ENCODE measurements at regions not wholly inside any gene's neighbourhood (a gene's known extent, or its start where the extent isn't known, plus 50 kb on each side); places are given as distances from the start of the nearest gene placed in this dataset.

DNA sequence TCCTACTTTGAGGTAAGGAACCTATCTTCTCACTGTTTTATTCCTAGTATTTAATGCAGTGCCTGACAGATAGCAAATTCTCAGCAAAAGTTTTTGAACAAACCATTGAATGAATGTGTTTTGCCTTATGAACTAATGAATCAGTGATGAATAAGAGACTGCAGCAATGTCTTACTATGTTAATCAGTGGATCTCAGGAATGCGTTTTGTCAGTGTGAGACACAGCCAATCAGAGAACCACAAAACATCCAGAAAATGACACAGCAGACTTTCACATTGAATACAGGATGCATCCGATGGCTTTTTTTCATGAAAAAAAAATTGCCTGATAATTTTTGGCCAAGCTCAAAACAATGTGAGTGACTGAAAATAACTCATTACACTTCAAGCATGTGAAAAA, 270.5 kb downstream of the BMP2 start:
- no peak for DNase-seq
- TF ChIP-seq, protein P1, sequence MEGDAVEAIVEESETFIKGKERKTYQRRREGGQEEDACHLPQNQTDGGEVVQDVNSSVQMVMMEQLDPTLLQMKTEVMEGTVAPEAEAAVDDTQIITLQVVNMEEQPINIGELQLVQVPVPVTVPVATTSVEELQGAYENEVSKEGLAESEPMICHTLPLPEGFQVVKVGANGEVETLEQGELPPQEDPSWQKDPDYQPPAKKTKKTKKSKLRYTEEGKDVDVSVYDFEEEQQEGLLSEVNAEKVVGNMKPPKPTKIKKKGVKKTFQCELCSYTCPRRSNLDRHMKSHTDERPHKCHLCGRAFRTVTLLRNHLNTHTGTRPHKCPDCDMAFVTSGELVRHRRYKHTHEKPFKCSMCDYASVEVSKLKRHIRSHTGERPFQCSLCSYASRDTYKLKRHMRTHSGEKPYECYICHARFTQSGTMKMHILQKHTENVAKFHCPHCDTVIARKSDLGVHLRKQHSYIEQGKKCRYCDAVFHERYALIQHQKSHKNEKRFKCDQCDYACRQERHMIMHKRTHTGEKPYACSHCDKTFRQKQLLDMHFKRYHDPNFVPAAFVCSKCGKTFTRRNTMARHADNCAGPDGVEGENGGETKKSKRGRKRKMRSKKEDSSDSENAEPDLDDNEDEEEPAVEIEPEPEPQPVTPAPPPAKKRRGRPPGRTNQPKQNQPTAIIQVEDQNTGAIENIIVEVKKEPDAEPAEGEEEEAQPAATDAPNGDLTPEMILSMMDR (IDR thresholded peaks at IDR 0.05; ENCODE audit: borderline replicate concordance, extremely low read depth, insufficient read depth): no peak
- H3K27ac ChIP-seq (ENCODE audit: low read depth in 2 of 2, low read length in 2 of 2): no peak overlapping the region
- H3K9ac ChIP-seq (ENCODE audit: low read length in 3 of 3): no peak overlapping the region
- H3K4me1 ChIP-seq (ENCODE audit: control insufficient read depth in 2 of 3, insufficient read depth in 2 of 3, low read depth in 1 of 3, low read length in 3 of 3): no peaks in the 10 kb centered on the region
- no peak overlapping the region for H3K4me3 ChIP-seq (ENCODE audit: low read length in 3 of 3)
- H3K36me3 ChIP-seq (ENCODE audit: control insufficient read depth in 2 of 3, insufficient read depth in 3 of 3, low read length in 3 of 3): no peaks in the 10 kb centered on the region
- intact Hi-C loops (cut with DNase I): no loop called here
- no peaks in the 10 kb centered on the region for H3K27me3 ChIP-seq (ENCODE audit: control insufficient read depth, insufficient read depth, low read length)
- no peak for FAIRE-seq
- H3K9me3 ChIP-seq (ENCODE audit: control insufficient read depth in 2 of 3, insufficient read depth in 1 of 3, low read length in 3 of 3): no peaks in the 10 kb centered on the region

- TF ChIP-seq, protein P1 (IDR thresholded peaks at IDR 0.05; ENCODE audit: borderline replicate concordance, extremely low read depth, insufficient read depth): no peak
- Histone ChIP-seq H3K9me3 (ENCODE audit: control insufficient read depth in 2 of 3, insufficient read depth in 1 of 3, low read length in 3 of 3) (no peaks in the 10 kb centered on the region), H3K27ac (ENCODE audit: low read depth in 2 of 2, low read length in 2 of 2) (no peak overlapping the region), H3K27me3 (ENCODE audit: control insufficient read depth, insufficient read depth, low read length) (no peaks in the 10 kb centered on the region), H3K4me1 (ENCODE audit: control insufficient read depth in 2 of 3, insufficient read depth in 2 of 3, low read depth in 1 of 3, low read length in 3 of 3) (no peaks in the 10 kb centered on the region), H3K36me3 (ENCODE audit: control insufficient read depth in 2 of 3, insufficient read depth in 3 of 3, low read length in 3 of 3) (no peaks in the 10 kb centered on the region), H3K9ac (ENCODE audit: low read length in 3 of 3) (no peak overlapping the region), H3K4me3 (ENCODE audit: low read length in 3 of 3) (no peak overlapping the region)
- intact Hi-C loops (cut with DNase I): no loop called here
- FAIRE-seq (no peak), DNase-seq (no peak)
These were observed 290.1 kb downstream of the BMP2 start for GRCh38 chr20:7057611-7058010.

- no peak overlapping the region for H3K4me3 ChIP-seq (ENCODE audit: low read length in 3 of 3)
- DNase-seq (no peak), FAIRE-seq (no peak)
- TF ChIP-seq, protein P1 (IDR thresholded peaks at IDR 0.05; ENCODE audit: borderline replicate concordance, extremely low read depth, insufficient read depth): no peak
- H3K4me1 ChIP-seq (ENCODE audit: control insufficient read depth in 2 of 3, insufficient read depth in 2 of 3, low read depth in 1 of 3, low read length in 3 of 3): no peaks in the 10 kb centered on the region
- intact Hi-C loops (cut with DNase I): no loop called here
- H3K27me3 ChIP-seq (ENCODE audit: control insufficient read depth, insufficient read depth, low read length): no peaks in the 10 kb centered on the region
- no peaks in the 10 kb centered on the region for H3K36me3 ChIP-seq (ENCODE audit: control insufficient read depth in 2 of 3, insufficient read depth in 3 of 3, low read length in 3 of 3)
- no peak overlapping the region for H3K9ac ChIP-seq (ENCODE audit: low read length in 3 of 3)
- H3K27ac ChIP-seq (ENCODE audit: low read depth in 2 of 2, low read length in 2 of 2): no peak overlapping the region
- no peaks in the 10 kb centered on the region for H3K9me3 ChIP-seq (ENCODE audit: control insufficient read depth in 2 of 3, insufficient read depth in 1 of 3, low read length in 3 of 3)
These were observed 311.3 kb downstream of the BMP2 start for GRCh38 chr20:7078804-7079203.

- no peaks in the 10 kb centered on the region for H3K4me1 ChIP-seq (ENCODE audit: control insufficient read depth in 2 of 3, insufficient read depth in 2 of 3, low read depth in 1 of 3, low read length in 3 of 3)
- H3K9me3 ChIP-seq (ENCODE audit: control insufficient read depth in 2 of 3, insufficient read depth in 1 of 3, low read length in 3 of 3): no peaks in the 10 kb centered on the region
- no peak overlapping the region for H3K4me3 ChIP-seq (ENCODE audit: low read length in 3 of 3)
- H3K27ac ChIP-seq (ENCODE audit: low read depth in 2 of 2, low read length in 2 of 2): no peak overlapping the region
- TF ChIP-seq, protein P1 (IDR thresholded peaks at IDR 0.05; ENCODE audit: borderline replicate concordance, extremely low read depth, insufficient read depth): no peak
- FAIRE-seq: no peak
- H3K27me3 ChIP-seq (ENCODE audit: control insufficient read depth, insufficient read depth, low read length): no peaks in the 10 kb centered on the region
- intact Hi-C loops (cut with DNase I): no loop called here
- no peak for DNase-seq
- H3K36me3 ChIP-seq (ENCODE audit: control insufficient read depth in 2 of 3, insufficient read depth in 3 of 3, low read length in 3 of 3): no peaks in the 10 kb centered on the region
- H3K9ac ChIP-seq (ENCODE audit: low read length in 3 of 3): no peak overlapping the region
These were observed 313.0 kb downstream of the BMP2 start for GRCh38 chr20:7080472-7080871.
